ENCODE measurements at regions not wholly inside any gene's neighbourhood (a gene's known extent, or its start where the extent isn't known, plus 50 kb on each side); places are given as distances from the start of the nearest gene placed in this dataset.

DNA sequence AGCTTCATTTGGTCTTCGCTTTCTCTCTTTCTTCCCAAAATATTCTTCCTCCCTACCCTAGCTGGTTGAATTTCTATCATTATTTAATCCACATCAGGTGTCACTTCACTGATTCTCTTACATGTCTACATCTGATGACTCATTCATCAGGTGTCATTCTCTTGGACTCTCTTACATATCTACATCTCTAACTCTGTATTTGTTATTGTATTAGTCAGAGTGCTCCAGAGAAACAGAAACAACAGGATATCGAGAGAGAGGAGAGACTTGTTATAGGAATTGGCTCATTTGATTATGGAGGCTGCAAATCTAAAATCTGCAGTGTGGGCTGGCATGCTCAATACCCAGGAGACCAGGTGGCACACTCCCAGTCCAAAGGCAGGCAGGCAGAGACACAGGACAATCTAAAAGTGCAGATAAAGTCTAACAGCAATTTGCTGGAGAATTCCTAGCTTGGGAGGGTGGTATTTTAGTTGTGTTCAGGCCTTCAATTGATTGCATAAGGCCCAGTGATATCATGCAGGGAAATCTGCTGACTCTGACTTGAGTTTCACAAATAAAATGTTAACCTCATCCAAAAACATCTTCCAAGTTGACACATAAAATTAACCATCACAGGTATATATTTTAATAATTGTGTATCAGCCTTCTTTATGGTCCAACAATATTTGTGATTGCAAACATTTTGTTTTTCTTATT lies 541.4 kb upstream of the SLITRK5 start:
- Histone ChIP-seq H3K4me3 (no peak overlapping the region), H3K9me3 (no peaks in the 10 kb centered on the region), H3K4me1 (no peaks in the 10 kb centered on the region), H3K36me3 (no peaks in the 10 kb centered on the region), H3K27ac (no peak overlapping the region), H3K27me3 (no peaks in the 10 kb centered on the region)
- TF ChIP-seq POLR2A (IDR thresholded peaks at IDR 0.05): no peak
- TF ChIP-seq, protein P1, sequence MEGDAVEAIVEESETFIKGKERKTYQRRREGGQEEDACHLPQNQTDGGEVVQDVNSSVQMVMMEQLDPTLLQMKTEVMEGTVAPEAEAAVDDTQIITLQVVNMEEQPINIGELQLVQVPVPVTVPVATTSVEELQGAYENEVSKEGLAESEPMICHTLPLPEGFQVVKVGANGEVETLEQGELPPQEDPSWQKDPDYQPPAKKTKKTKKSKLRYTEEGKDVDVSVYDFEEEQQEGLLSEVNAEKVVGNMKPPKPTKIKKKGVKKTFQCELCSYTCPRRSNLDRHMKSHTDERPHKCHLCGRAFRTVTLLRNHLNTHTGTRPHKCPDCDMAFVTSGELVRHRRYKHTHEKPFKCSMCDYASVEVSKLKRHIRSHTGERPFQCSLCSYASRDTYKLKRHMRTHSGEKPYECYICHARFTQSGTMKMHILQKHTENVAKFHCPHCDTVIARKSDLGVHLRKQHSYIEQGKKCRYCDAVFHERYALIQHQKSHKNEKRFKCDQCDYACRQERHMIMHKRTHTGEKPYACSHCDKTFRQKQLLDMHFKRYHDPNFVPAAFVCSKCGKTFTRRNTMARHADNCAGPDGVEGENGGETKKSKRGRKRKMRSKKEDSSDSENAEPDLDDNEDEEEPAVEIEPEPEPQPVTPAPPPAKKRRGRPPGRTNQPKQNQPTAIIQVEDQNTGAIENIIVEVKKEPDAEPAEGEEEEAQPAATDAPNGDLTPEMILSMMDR (IDR thresholded peaks at IDR 0.05): no peak
- no peak for DNase-seq

DNA sequence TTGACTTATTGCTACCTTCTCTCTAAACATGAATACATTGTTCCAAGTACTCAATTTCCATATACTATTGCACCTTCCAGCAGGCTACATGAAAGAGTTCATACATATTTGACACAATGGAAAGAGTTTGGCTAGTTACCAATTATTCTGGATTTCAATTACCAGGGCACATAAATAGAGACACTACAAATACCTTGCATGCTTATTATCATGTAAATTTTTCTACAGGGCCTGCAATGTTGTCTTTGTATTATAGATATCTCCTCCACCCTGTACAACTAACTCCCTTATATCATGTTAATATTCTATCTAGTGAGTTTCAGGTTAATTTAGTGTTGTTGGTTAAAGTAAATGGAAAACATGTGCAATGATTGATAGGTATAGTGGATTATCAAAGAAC lies 540.7 kb upstream of the SLITRK5 start:
- TF ChIP-seq, protein P1 (IDR thresholded peaks at IDR 0.05): no peak
- no peak for TF ChIP-seq POLR2A (IDR thresholded peaks at IDR 0.05)
- Histone ChIP-seq H3K27me3 (no peaks in the 10 kb centered on the region), H3K9me3 (no peaks in the 10 kb centered on the region), H3K4me1 (no peaks in the 10 kb centered on the region), H3K36me3 (no peaks in the 10 kb centered on the region), H3K4me3 (no peak overlapping the region), H3K27ac (no peak overlapping the region)
- no peak for DNase-seq

GRCh38 chr13:87131611-87132010 lies 539.6 kb upstream of the SLITRK5 start:
- Histone ChIP-seq H3K27ac (no peak overlapping the region), H3K4me3 (no peak overlapping the region), H3K27me3 (no peaks in the 10 kb centered on the region), H3K4me1 (no peaks in the 10 kb centered on the region), H3K9me3 (no peaks in the 10 kb centered on the region), H3K36me3 (no peaks in the 10 kb centered on the region)
- TF ChIP-seq, protein P1 (IDR thresholded peaks at IDR 0.05): no peak
- TF ChIP-seq POLR2A (IDR thresholded peaks at IDR 0.05): no peak
- DNase-seq: no peak

DNA sequence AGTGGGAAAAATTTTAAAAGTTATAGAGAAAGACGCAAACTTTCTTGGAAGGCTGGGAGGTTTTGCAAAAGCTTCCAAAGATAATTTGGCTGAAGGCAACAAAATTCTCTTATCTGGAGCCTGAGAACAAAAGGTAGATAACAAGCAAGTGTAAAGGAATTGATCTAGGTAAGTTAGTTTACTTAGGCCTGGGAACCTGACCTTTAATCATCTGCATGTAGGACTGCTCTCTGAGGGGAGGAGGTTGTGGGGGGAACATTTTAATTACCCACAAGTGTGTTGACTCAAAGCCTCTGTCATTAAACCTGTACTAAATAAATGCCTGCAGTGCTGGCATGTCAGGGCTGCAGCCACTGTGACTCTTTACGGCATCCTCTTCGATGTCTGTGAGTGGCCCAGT lies 532.3 kb upstream of the SLITRK5 start:
- no peaks in the 10 kb centered on the region for H3K4me1 ChIP-seq
- TF ChIP-seq, protein P1 (IDR thresholded peaks at IDR 0.05): no peak
- TF ChIP-seq POLR2A (IDR thresholded peaks at IDR 0.05): no peak
- no peak overlapping the region for H3K4me3 ChIP-seq
- no peak overlapping the region for H3K27ac ChIP-seq
- H3K27me3 ChIP-seq: no peaks in the 10 kb centered on the region
- DNase-seq: no peak
- no peaks in the 10 kb centered on the region for H3K36me3 ChIP-seq
- H3K9me3 ChIP-seq: no peaks in the 10 kb centered on the region

DNA sequence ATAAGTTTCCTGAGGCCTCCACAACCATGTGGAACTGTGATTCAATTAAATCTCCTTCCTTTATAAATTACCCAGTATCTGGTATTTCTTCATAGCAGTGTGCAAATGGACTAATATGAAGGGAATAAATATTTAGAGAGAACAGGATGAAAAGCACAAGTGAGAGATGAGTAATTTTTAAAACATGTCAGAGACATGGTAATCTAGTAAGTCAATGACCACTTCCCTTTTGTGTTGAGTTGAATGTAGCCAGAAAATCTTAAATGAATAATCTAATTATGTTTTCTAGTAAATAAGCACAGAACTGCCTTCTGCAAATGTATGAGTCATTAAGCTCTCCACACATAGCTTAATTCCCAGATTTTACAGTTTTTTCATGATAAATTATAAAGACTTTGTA lies 524.1 kb upstream of the SLITRK5 start:
- Histone ChIP-seq H3K27me3 (no peaks in the 10 kb centered on the region), H3K4me3 (no peak overlapping the region), H3K4me1 (no peaks in the 10 kb centered on the region), H3K27ac (no peak overlapping the region), H3K36me3 (no peaks in the 10 kb centered on the region), H3K9me3 (no peaks in the 10 kb centered on the region)
- DNase-seq: no peak
- TF ChIP-seq POLR2A (IDR thresholded peaks at IDR 0.05): no peak
- TF ChIP-seq, protein P1 (IDR thresholded peaks at IDR 0.05): no peak

DNA sequence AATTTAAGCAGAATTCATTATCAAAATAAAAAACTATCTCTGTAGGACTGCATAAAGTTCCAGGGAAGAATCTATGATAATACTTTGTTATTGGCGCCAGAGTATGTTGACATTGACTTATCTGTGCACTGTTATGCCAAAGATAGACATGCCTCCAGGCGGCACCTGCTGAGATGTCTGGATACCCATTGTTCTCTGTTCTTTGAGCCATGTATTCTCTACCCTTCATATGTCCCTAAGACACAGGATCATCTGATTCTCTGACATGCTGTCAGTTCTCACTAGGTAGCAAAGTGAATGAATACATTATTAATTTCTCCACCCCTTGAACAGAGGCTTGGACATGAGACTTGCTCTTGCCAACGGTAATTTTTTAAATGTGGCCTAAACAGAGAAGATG lies 517.8 kb upstream of the SLITRK5 start:
- H3K36me3 ChIP-seq: no peaks in the 10 kb centered on the region
- H3K27me3 ChIP-seq: no peaks in the 10 kb centered on the region
- H3K4me1 ChIP-seq: no peaks in the 10 kb centered on the region
- H3K4me3 ChIP-seq: no peak overlapping the region
- no peak for DNase-seq
- no peaks in the 10 kb centered on the region for H3K9me3 ChIP-seq
- no peak overlapping the region for H3K27ac ChIP-seq
- TF ChIP-seq POLR2A (IDR thresholded peaks at IDR 0.05): no peak
- TF ChIP-seq, protein P1 (IDR thresholded peaks at IDR 0.05): no peak
